ENCODE measurements at regions not wholly inside any gene's neighbourhood (a gene's known extent, or its start where the extent isn't known, plus 50 kb on each side); places are given as distances from the start of the nearest gene placed in this dataset.

DNA sequence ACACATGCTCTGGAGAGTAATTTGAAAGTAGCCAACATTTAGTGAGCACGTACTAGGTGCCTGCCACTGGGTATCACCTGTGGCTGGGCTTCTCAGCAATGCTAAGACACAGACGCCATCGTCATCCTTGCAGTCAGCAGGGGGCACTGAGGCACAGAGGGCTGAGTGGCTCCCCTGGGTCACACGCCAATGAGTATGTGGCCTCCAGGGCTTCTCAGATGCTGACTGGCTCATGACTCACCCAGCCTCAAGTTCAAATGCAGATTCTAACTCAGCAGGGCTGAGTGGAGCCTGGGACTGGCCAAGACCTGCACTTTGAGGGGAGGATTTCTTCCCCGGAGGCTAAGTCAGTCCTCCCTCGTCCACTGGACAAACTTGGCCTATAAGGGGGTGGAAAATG is 115.1 kb upstream of the CACNA1A start:
- intact Hi-C loops (cut with micrococcal nuclease; ENCODE audit: unreplicated experiment) (no loop called here), in situ Hi-C loops (cut with HindIII; ENCODE audit: extremely low pct_ligation_motif_present, low pct_unique_long_range_greater_than_20kb) (no loop called here)
- no peak for DNase-seq (ENCODE audit: low spot score)
- Histone ChIP-seq H3K4me2 (ENCODE audit: low read depth, low read length) (no peak overlapping the region), H3K27me3 (ENCODE audit: control insufficient read depth in 1 of 2, insufficient read depth in 2 of 2, low read length in 2 of 2) (peaks cover 5 to 27% of the 10 kb centered on the region in 2 experiments; a peak in 3 of 5 replicates), H3K9ac (ENCODE audit: insufficient read depth, low read depth, low read length) (no peak overlapping the region), H3K4me3 (replicated peaks in 1 of 3; ENCODE audit: insufficient read depth in 1 of 3, low read depth in 2 of 3, low read length in 3 of 3) (no peak overlapping the region), H3K79me2 (ENCODE audit: insufficient read depth, low read length) (no peaks in the 10 kb centered on the region), H3K4me1 (ENCODE audit: insufficient read depth, low read length) (no peaks in the 10 kb centered on the region), H3K27ac (ENCODE audit: extremely low read length, insufficient read depth, low read length) (no peak overlapping the region), H2AFZ (ENCODE audit: low read length) (no peak overlapping the region), H4K20me1 (ENCODE audit: insufficient read depth, low read length) (no peaks in the 10 kb centered on the region), H3K9me3 (ENCODE audit: low read length) (no peaks in the 10 kb centered on the region), H3K36me3 (replicated peaks in 1 of 2; ENCODE audit: control insufficient read depth in 1 of 2, insufficient read depth in 2 of 2, low read length in 2 of 2) (no peaks in the 10 kb centered on the region)
- no TSS peak for BruUV-seq (replicated peaks)
- ChIA-PET CTCF (ENCODE audit: low intra/inter-chr PET ratio, low total read pairs) (no interaction called here), POLR2A (no interaction called here)
- ATAC-seq = no peak
- no peak for FAIRE-seq
- WGBS (ENCODE audit: low lambda C conversion rate) = 60% methylated on average over 3 of the region's 6 CpGs
- TF ChIP-seq FOSL2 (CRISPR knock-in tag; IDR thresholded peaks at IDR 0.05) (peak; percentile 63), PPARG (CRISPR knock-in tag; conservative IDR thresholded peaks at IDR 0.05) (no peak), TSC22D2 (CRISPR knock-in tag; IDR thresholded peaks at IDR 0.05; ENCODE audit: borderline replicate concordance) (no peak), ATRX (CRISPR knock-in tag; IDR thresholded peaks at IDR 0.05; ENCODE audit: borderline replicate concordance) (no peak), CTCF (CRISPR knock-in tag; IDR thresholded peaks at IDR 0.05) (peak; percentile 31; the same call in 1 of the 2 replicates), STAG1 (CRISPR knock-in tag; IDR thresholded peaks at IDR 0.05) (peak; percentile 30; the same call in 1 of the 2 replicates), ZNF317 (CRISPR knock-in tag; IDR thresholded peaks at IDR 0.05) (no peak), GATAD1 (CRISPR knock-in tag; IDR thresholded peaks at IDR 0.05) (no peak)
- TF ChIP-seq, protein P1, sequence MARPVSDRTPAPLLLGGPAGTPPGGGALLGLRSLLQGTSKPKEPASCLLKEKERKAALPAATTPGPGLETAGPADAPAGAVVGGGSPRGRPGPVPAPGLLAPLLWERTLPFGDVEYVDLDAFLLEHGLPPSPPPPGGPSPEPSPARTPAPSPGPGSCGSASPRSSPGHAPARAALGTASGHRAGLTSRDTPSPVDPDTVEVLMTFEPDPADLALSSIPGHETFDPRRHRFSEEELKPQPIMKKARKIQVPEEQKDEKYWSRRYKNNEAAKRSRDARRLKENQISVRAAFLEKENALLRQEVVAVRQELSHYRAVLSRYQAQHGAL (CRISPR knock-in tag; IDR thresholded peaks at IDR 0.05; ENCODE audit: not compliant biosample characterization) = no peak

Data from HepG2 (cell line).